Gastrocnemius medialis (tissue), 4 donors: ENCODE measurements at regions not wholly inside any gene's neighbourhood (a gene's known extent, or its start where the extent isn't known, plus 50 kb on each side); places are given as distances from the start of the nearest gene placed in this dataset.

Source experiments
- ATAC-seq, 2 donors: fragments of 150-250 bp; one replicate each; pipeline ENCODE4 v1.9.1; 2016
- DNase-seq, 2 donors: peaks; one replicate each; pipeline ENCODE4 v3.0.0-alpha.2; 2019
- H3K27ac ChIP-seq, 4 donors: fragments of 200-600 bp; sonication (generic); 1 replicate in 1 of 4; 2 replicates in 3 of 4; pipeline ENCODE4 v1.5.1; 2016 to 2018; ENCODE audit warnings: mild to moderate bottlenecking in 2 of 4, moderate library complexity in 1 of 4
- H3K27me3 ChIP-seq, 3 donors: fragments of 200-600 bp; sonication (generic) in 2 of 3; 1 replicate in 1 of 3; 2 replicates in 2 of 3; pipeline versions ENCODE4 v1.5.1 to v1.6.0; 2016 to 2019; ENCODE audit warnings: mild to moderate bottlenecking in 1 of 3, moderate library complexity in 1 of 3
- H3K36me3 ChIP-seq, 2 donors: fragments of 200-600 bp; sonication (generic) in 1 of 2; one replicate each; pipeline ENCODE4 v1.5.1; 2017 to 2018
- H3K4me1 ChIP-seq, 2 donors: fragments of 200-600 bp; sonication (generic) in 1 of 2; one replicate each; pipeline ENCODE4 v1.5.1; 2016 to 2017; ENCODE audit warnings: mild to moderate bottlenecking in 2 of 2
- H3K4me3 ChIP-seq, 4 donors: fragments of 200-600 bp; sonication (generic) in 3 of 4; 1 replicate in 1 of 4; 2 replicates in 3 of 4; pipeline ENCODE4 v1.5.1; 2016 to 2019; ENCODE audit warnings: mild to moderate bottlenecking in 2 of 4
- H3K9me3 ChIP-seq, 3 donors: fragments of 200-600 bp; sonication (generic) in 2 of 3; 1 replicate in 1 of 3; 2 replicates in 2 of 3; pipeline ENCODE4 v1.5.1; 2016 to 2019
- CTCF ChIP-seq, 5 experiments: fragments of 450-650 bp in 3 of 5; fragments of 200-600 bp in 2 of 5; sonication (generic) in 2 of 5; IDR thresholded peaks in 4 of 5; conservative IDR thresholded peaks in 1 of 5; 1 replicate in 4 of 5; 2 replicates in 1 of 5; pipeline ENCODE4 v1.5.1; 2016 to 2019; ENCODE audit warnings: antibody characterized with exemption in 5 of 5, mild to moderate bottlenecking in 3 of 5, moderate library complexity in 3 of 5
- POLR2A ChIP-seq, 2 donors: fragments of 450-650 bp; IDR thresholded peaks; one replicate each; pipeline ENCODE4 v1.6.1; 2017; ENCODE audit warnings: antibody characterized with exemption in 2 of 2, mild to moderate bottlenecking in 2 of 2, moderate library complexity in 2 of 2
- in situ Hi-C, 4 donors: fragments of 200-750 bp; cut with MboI; loops; one replicate each; pipeline versions ENCODE4 v1.15.0 to v1.8.0; 2017; ENCODE audit warnings: low sequenced_read_pairs in 4 of 4
- intact Hi-C: fragments of 100-400 bp; cut with DNase I; formaldehyde crosslinking; loops from one replicate; pipeline ENCODE4 v1.15.1; 2023; ENCODE audit warnings: low total_unique reads

- TF ChIP-seq POLR2A (IDR thresholded peaks at IDR 0.05) (no peak), CTCF (IDR thresholded peaks at IDR 0.05 in 4 of 5, conservative IDR thresholded peaks at IDR 0.05 in 1 of 5) (no peak)
- in situ Hi-C loops (no loop called here), intact Hi-C loops (no loop called here)
- no peaks in the 10 kb centered on the region for H3K36me3 ChIP-seq
- peaks cover 0 to 4% (median 0%) of the 10 kb centered on the region in 3 donors for H3K27me3 ChIP-seq
- ATAC-seq (no peak), DNase-seq (no peak)
- no peak overlapping the region for H3K4me3 ChIP-seq
- peaks cover 0 to 14% of the 10 kb centered on the region in 2 donors for H3K4me1 ChIP-seq
- no peak overlapping the region for H3K27ac ChIP-seq
- H3K9me3 ChIP-seq, result no peaks in the 10 kb centered on the region
These were observed 390.3 kb downstream of the SHANK2 start for GRCh38 chr11:70862093-70862492.

DNA sequence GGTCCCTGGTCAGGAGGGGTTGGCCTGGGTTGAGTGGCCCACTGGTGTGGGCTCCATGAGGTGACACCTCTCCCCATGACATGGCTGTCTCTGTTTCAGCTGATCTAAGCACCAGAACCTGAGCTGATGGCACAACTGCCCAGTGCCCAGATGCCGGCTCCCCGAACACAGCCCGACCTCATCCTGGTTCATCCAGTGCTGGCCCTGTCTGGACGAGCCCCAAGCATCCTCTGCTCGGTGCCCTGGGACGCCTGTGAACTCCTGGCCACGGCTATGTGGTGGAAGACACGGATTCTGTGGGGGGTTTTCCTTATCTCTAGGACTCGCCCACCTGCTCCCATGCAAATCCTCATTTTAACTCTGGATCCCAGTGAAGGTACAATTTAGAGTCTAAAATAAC lies 389.2 kb downstream of the SHANK2 start:
- Histone ChIP-seq H3K4me3 (no peak overlapping the region), H3K9me3 (no peaks in the 10 kb centered on the region), H3K27ac (no peak overlapping the region), H3K4me1 (peaks cover 0 to 3% of the 10 kb centered on the region in 2 donors), H3K36me3 (no peaks in the 10 kb centered on the region), H3K27me3 (peaks cover 0 to 4% (median under 1%) of the 10 kb centered on the region in 3 donors)
- TF ChIP-seq POLR2A (IDR thresholded peaks at IDR 0.05), result no peak
- no peak for TF ChIP-seq CTCF (IDR thresholded peaks at IDR 0.05 in 4 of 5, conservative IDR thresholded peaks at IDR 0.05 in 1 of 5)
- in situ Hi-C loops (no loop called here), intact Hi-C loops (no loop called here)
- DNase-seq (no peak), ATAC-seq (no peak)

DNA sequence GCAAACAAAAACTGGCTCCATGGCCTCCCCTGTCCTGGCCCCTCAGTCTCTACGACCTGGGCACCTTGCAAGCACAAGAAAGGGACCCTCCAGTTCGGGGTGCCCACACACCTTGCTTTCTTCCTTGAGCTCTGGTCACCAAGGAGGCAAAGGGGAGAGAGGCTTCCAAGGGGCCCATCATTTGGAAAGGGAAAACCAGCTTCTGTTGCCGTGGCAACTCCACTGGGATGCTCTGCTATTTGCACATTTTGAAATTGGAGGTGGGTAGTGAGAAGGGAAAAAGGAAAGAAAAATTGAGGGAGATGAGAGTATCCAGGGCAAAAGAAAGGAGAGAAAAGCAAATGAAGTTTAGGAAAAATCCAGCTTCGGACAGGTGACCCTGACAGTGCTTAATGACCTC lies 388.4 kb downstream of the SHANK2 start:
- Histone ChIP-seq H3K9me3 (no peaks in the 10 kb centered on the region), H3K4me1 (no peaks in the 10 kb centered on the region), H3K27me3 (peaks cover 0 to 9% (median 8%) of the 10 kb centered on the region in 3 donors), H3K36me3 (no peaks in the 10 kb centered on the region), H3K4me3 (no peak overlapping the region), H3K27ac (no peak overlapping the region)
- no peak for TF ChIP-seq CTCF (IDR thresholded peaks at IDR 0.05 in 4 of 5, conservative IDR thresholded peaks at IDR 0.05 in 1 of 5)
- TF ChIP-seq POLR2A (IDR thresholded peaks at IDR 0.05), result no peak
- in situ Hi-C loops (no loop called here), intact Hi-C loops (no loop called here)
- ATAC-seq (no peak), DNase-seq (no peak)

DNA sequence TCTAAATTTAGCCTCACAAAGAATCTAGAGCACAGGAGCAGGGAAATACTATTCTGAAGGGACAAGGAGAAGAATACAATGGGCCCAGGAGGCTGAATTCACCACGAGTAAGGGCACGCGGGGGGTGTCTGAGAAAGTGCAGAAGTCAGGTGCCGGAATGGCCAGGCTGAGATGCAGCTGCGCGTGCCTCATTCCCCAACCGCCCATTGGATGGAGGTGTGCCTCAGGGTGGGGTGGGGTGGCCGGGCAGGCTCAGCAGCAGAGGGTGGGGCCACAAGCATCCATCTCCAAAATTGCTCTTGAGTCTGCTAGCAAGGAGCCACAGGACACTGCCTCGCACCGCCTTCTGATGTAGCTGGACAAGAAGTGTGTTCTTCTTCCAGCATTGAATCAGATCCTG lies 387.0 kb downstream of the SHANK2 start:
- in situ Hi-C loops (no loop called here), intact Hi-C loops (no loop called here)
- TF ChIP-seq POLR2A (IDR thresholded peaks at IDR 0.05) (no peak), CTCF (IDR thresholded peaks at IDR 0.05 in 4 of 5, conservative IDR thresholded peaks at IDR 0.05 in 1 of 5) (no peak)
- H3K4me3 ChIP-seq, result no peak overlapping the region
- no peak overlapping the region for H3K27ac ChIP-seq
- H3K36me3 ChIP-seq, result no peaks in the 10 kb centered on the region
- H3K27me3 ChIP-seq, result peaks cover 0 to 20% (median 16%) of the 10 kb centered on the region in 3 donors
- no peak for DNase-seq
- no peaks in the 10 kb centered on the region for H3K4me1 ChIP-seq
- no peak for ATAC-seq
- no peaks in the 10 kb centered on the region for H3K9me3 ChIP-seq

- H3K9me3 ChIP-seq, result no peaks in the 10 kb centered on the region
- in situ Hi-C loops (no loop called here), intact Hi-C loops (no loop called here)
- H3K4me1 ChIP-seq, result no peaks in the 10 kb centered on the region
- ATAC-seq (no peak), DNase-seq (no peak)
- H3K27ac ChIP-seq, result no peak overlapping the region
- peaks cover 0 to 20% (median 20%) of the 10 kb centered on the region in 3 donors for H3K27me3 ChIP-seq
- no peak overlapping the region for H3K4me3 ChIP-seq
- no peaks in the 10 kb centered on the region for H3K36me3 ChIP-seq
- TF ChIP-seq CTCF (IDR thresholded peaks at IDR 0.05 in 4 of 5, conservative IDR thresholded peaks at IDR 0.05 in 1 of 5) (no peak), POLR2A (IDR thresholded peaks at IDR 0.05) (no peak)
These were observed 385.5 kb downstream of the SHANK2 start for GRCh38 chr11:70866834-70867233.
